ENCODE measurements at regions not wholly inside any gene's neighbourhood (a gene's known extent, or its start where the extent isn't known, plus 50 kb on each side); places are given as distances from the start of the nearest gene placed in this dataset.

GRCh38 chr9:38233343-38233742 is 159.2 kb upstream of the ALDH1B1 start:
- Histone ChIP-seq H3K27ac (ENCODE audit: low read depth, low read length) (no peak overlapping the region), H3K27me3 (ENCODE audit: insufficient read depth, low read length, poor library complexity, severe bottlenecking) (no peaks in the 10 kb centered on the region), H3K9me3 (ENCODE audit: low read length) (no peaks in the 10 kb centered on the region), H3K4me1 (ENCODE audit: insufficient read depth, low read length) (no peaks in the 10 kb centered on the region), H3K36me3 (ENCODE audit: insufficient read depth, low read length) (no peaks in the 10 kb centered on the region), H3K4me3 (ENCODE audit: low read length) (no peak overlapping the region)
- DNase-seq = no peak
- ChIA-PET CTCF (no interaction called here), POLR2A (no interaction called here)
- H3K27me3 Mint-ChIP-seq = peaks cover 14 to 22% of the 10 kb centered on the region in 2 donors
- no peak overlapping the region for H3K4me3 Mint-ChIP-seq
- H3K4me1 Mint-ChIP-seq = no peaks in the 10 kb centered on the region
- no peak overlapping the region for H3K27ac Mint-ChIP-seq
- H3K36me3 Mint-ChIP-seq = no peaks in the 10 kb centered on the region
- no peaks in the 10 kb centered on the region for H3K9me3 Mint-ChIP-seq

- Mint-ChIP-seq H3K27ac (no peak overlapping the region), H3K27me3 (peaks cover 16 to 24% of the 10 kb centered on the region in 2 donors), H3K9me3 (no peaks in the 10 kb centered on the region), H3K36me3 (no peaks in the 10 kb centered on the region), H3K4me3 (no peak overlapping the region), H3K4me1 (peaks cover under 1% of the 10 kb centered on the region in 3 donors)
- ChIA-PET CTCF (no interaction called here), POLR2A (no interaction called here)
- no peaks in the 10 kb centered on the region for H3K36me3 ChIP-seq (ENCODE audit: insufficient read depth, low read length)
- no peaks in the 10 kb centered on the region for H3K27me3 ChIP-seq (ENCODE audit: insufficient read depth, low read length, poor library complexity, severe bottlenecking)
- H3K4me3 ChIP-seq (ENCODE audit: low read length) = no peak overlapping the region
- no peak overlapping the region for H3K27ac ChIP-seq (ENCODE audit: low read depth, low read length)
- H3K4me1 ChIP-seq (ENCODE audit: insufficient read depth, low read length) = peaks cover 4% of the 10 kb centered on the region
- DNase-seq = no peak
- no peaks in the 10 kb centered on the region for H3K9me3 ChIP-seq (ENCODE audit: low read length)
Observed at GRCh38 chr9:38232895-38233294, 159.6 kb upstream of the ALDH1B1 start.

GRCh38 chr9:38229504-38230155 is 160.6 kb upstream of the SHB start:
- H3K36me3 Mint-ChIP-seq = no peaks in the 10 kb centered on the region
- H3K9me3 ChIP-seq (ENCODE audit: low read length) = no peaks in the 10 kb centered on the region
- no peak overlapping the region for H3K4me3 ChIP-seq (ENCODE audit: low read length)
- H3K9me3 Mint-ChIP-seq = no peaks in the 10 kb centered on the region
- no peak overlapping the region for H3K27ac ChIP-seq (ENCODE audit: low read depth, low read length)
- H3K36me3 ChIP-seq (ENCODE audit: insufficient read depth, low read length) = no peaks in the 10 kb centered on the region
- H3K27me3 ChIP-seq (ENCODE audit: insufficient read depth, low read length, poor library complexity, severe bottlenecking) = no peaks in the 10 kb centered on the region
- POLR2A ChIA-PET = no interaction called here
- H3K4me3 Mint-ChIP-seq = no peak overlapping the region
- H3K4me1 ChIP-seq (ENCODE audit: insufficient read depth, low read length) = peaks cover 12% of the 10 kb centered on the region
- H3K27me3 Mint-ChIP-seq = peaks cover 31 to 38% of the 10 kb centered on the region in 2 donors
- H3K4me1 Mint-ChIP-seq = peaks cover 13 to 17% (median 16%) of the 10 kb centered on the region in 3 donors
- H3K27ac Mint-ChIP-seq = no peak overlapping the region
- CTCF ChIA-PET = interaction anchor here (1.2 kb wide), 1 partner anchor 18 kb away, joined by 3 read pairs; no protein-coding TSS in a partner anchor
- DNase-seq = no peak

GRCh38 chr9:38229104-38229500 is 160.1 kb upstream of the SHB start:
- CTCF ChIA-PET = interaction anchor here (1.2 kb wide), 1 partner anchor 18 kb away, joined by 3 read pairs; no protein-coding TSS in a partner anchor
- H3K4me1 ChIP-seq (ENCODE audit: insufficient read depth, low read length) = peaks cover 12% of the 10 kb centered on the region
- Mint-ChIP-seq H3K4me1 (peaks cover 13 to 17% (median 16%) of the 10 kb centered on the region in 3 donors), H3K27ac (no peak overlapping the region), H3K36me3 (no peaks in the 10 kb centered on the region), H3K27me3 (peaks cover 28 to 39% of the 10 kb centered on the region in 2 donors), H3K4me3 (no peak overlapping the region), H3K9me3 (no peaks in the 10 kb centered on the region)
- H3K4me3 ChIP-seq (ENCODE audit: low read length) = no peak overlapping the region
- POLR2A ChIA-PET = no interaction called here
- H3K9me3 ChIP-seq (ENCODE audit: low read length) = no peaks in the 10 kb centered on the region
- H3K36me3 ChIP-seq (ENCODE audit: insufficient read depth, low read length) = no peaks in the 10 kb centered on the region
- H3K27ac ChIP-seq (ENCODE audit: low read depth, low read length) = no peak overlapping the region
- H3K27me3 ChIP-seq (ENCODE audit: insufficient read depth, low read length, poor library complexity, severe bottlenecking) = no peaks in the 10 kb centered on the region
- DNase-seq = no peak

- Histone ChIP-seq H3K9me3 (ENCODE audit: low read length) (no peaks in the 10 kb centered on the region), H3K27ac (ENCODE audit: low read depth, low read length) (no peak overlapping the region), H3K4me1 (ENCODE audit: insufficient read depth, low read length) (peaks cover 12% of the 10 kb centered on the region), H3K36me3 (ENCODE audit: insufficient read depth, low read length) (no peaks in the 10 kb centered on the region), H3K27me3 (ENCODE audit: insufficient read depth, low read length, poor library complexity, severe bottlenecking) (no peaks in the 10 kb centered on the region), H3K4me3 (ENCODE audit: low read length) (no peak overlapping the region)
- Mint-ChIP-seq H3K4me3 (peak overlapping the region in 1 of 7 donors; percentile 34), H3K4me1 (peaks cover 13 to 17% (median 16%) of the 10 kb centered on the region in 3 donors), H3K9me3 (no peaks in the 10 kb centered on the region), H3K27me3 (peaks cover 27 to 42% of the 10 kb centered on the region in 2 donors), H3K36me3 (no peaks in the 10 kb centered on the region), H3K27ac (no peak overlapping the region)
- CTCF ChIA-PET = no interaction called here
- DNase-seq = no peak
- POLR2A ChIA-PET = no interaction called here
Observed at GRCh38 chr9:38228331-38229103, 159.5 kb upstream of the SHB start.

GRCh38 chr9:38227656-38228055 is 158.6 kb upstream of the SHB start:
- CTCF ChIA-PET = no interaction called here
- Mint-ChIP-seq H3K4me1 (peaks cover 13 to 17% (median 16%) of the 10 kb centered on the region in 3 donors), H3K9me3 (no peaks in the 10 kb centered on the region), H3K27me3 (peaks cover 23 to 47% of the 10 kb centered on the region in 2 donors), H3K36me3 (no peaks in the 10 kb centered on the region), H3K27ac (peak overlapping the region in 1 of 8 donors; percentile 81), H3K4me3 (peak overlapping the region in 6 of 7 donors; percentile 53 to 91 (median 70))
- no peaks in the 10 kb centered on the region for H3K36me3 ChIP-seq (ENCODE audit: insufficient read depth, low read length)
- peak overlapping the region; percentile 22 for H3K27ac ChIP-seq (ENCODE audit: low read depth, low read length)
- no peaks in the 10 kb centered on the region for H3K9me3 ChIP-seq (ENCODE audit: low read length)
- H3K4me1 ChIP-seq (ENCODE audit: insufficient read depth, low read length) = peaks cover 12% of the 10 kb centered on the region
- peak in 2 of 5 donors; percentile 4 to 17 for DNase-seq
- H3K27me3 ChIP-seq (ENCODE audit: insufficient read depth, low read length, poor library complexity, severe bottlenecking) = no peaks in the 10 kb centered on the region
- POLR2A ChIA-PET = no interaction called here
- H3K4me3 ChIP-seq (ENCODE audit: low read length) = peak overlapping the region; percentile 66

GRCh38 chr9:38227061-38227540 is 158.1 kb upstream of the SHB start:
- DNase-seq = peak; percentile 12 to 58 (median 41)
- Mint-ChIP-seq H3K4me3 (peak overlapping the region in 6 of 7 donors; percentile 53 to 91 (median 70)), H3K4me1 (peaks cover 13 to 17% (median 16%) of the 10 kb centered on the region in 3 donors), H3K27ac (peak overlapping the region in 1 of 8 donors; percentile 68), H3K27me3 (peaks cover 23 to 49% of the 10 kb centered on the region in 2 donors), H3K9me3 (peaks cover 0 to 2% (median under 1%) of the 10 kb centered on the region in 5 donors), H3K36me3 (no peaks in the 10 kb centered on the region)
- POLR2A ChIA-PET = no interaction called here
- Histone ChIP-seq H3K4me1 (ENCODE audit: insufficient read depth, low read length) (peaks cover 12% of the 10 kb centered on the region), H3K27me3 (ENCODE audit: insufficient read depth, low read length, poor library complexity, severe bottlenecking) (no peaks in the 10 kb centered on the region), H3K4me3 (ENCODE audit: low read length) (peak overlapping the region; percentile 66), H3K27ac (ENCODE audit: low read depth, low read length) (peak overlapping the region; percentile 22), H3K36me3 (ENCODE audit: insufficient read depth, low read length) (no peaks in the 10 kb centered on the region), H3K9me3 (ENCODE audit: low read length) (no peaks in the 10 kb centered on the region)
- CTCF ChIA-PET = no interaction called here

GRCh38 chr9:38226491-38226951 is 157.5 kb upstream of the SHB start:
- no peak for DNase-seq
- H3K4me3 Mint-ChIP-seq = peak overlapping the region in 6 of 7 donors; percentile 11 to 81 (median 60)

More at GRCh38 chr9:38226491-38226951, 157.5 kb upstream of the SHB start:
- Histone ChIP-seq H3K27me3 (ENCODE audit: insufficient read depth, low read length, poor library complexity, severe bottlenecking) (no peaks in the 10 kb centered on the region), H3K27ac (ENCODE audit: low read depth, low read length) (no peak overlapping the region), H3K36me3 (ENCODE audit: insufficient read depth, low read length) (no peaks in the 10 kb centered on the region), H3K4me3 (ENCODE audit: low read length) (no peak overlapping the region), H3K4me1 (ENCODE audit: insufficient read depth, low read length) (peaks cover 12% of the 10 kb centered on the region), H3K9me3 (ENCODE audit: low read length) (no peaks in the 10 kb centered on the region)
- POLR2A ChIA-PET = no interaction called here
- Mint-ChIP-seq H3K4me1 (peaks cover 13 to 17% (median 16%) of the 10 kb centered on the region in 3 donors), H3K9me3 (peaks cover 0 to 5% (median 4%) of the 10 kb centered on the region in 5 donors), H3K36me3 (no peaks in the 10 kb centered on the region), H3K27me3 (peaks cover 21 to 50% of the 10 kb centered on the region in 2 donors), H3K27ac (peak overlapping the region in 1 of 8 donors; percentile 43)
- CTCF ChIA-PET = no interaction called here
